IMR-90 (cell line): ENCODE measurements at regions not wholly inside any gene's neighbourhood (a gene's known extent, or its start where the extent isn't known, plus 50 kb on each side); places are given as distances from the start of the nearest gene placed in this dataset.

Source experiments
- ATAC-seq: fragments of 200-7000 bp; cut with Tn5 transposase; 2 replicates; pipeline ENCODE4 v1.9.1; 2020; ENCODE audit warnings: low read depth, mild to moderate bottlenecking, moderate library complexity
- BruUV-seq: library from RNA; stranded (reverse); fragments of 400-500 nt; replicated peaks from 2 replicates; lab custom pipeline; 2021; lab: Mats Ljungman, UMichigan
- CTCF ChIA-PET: fragments of 300-600 bp; formaldehyde crosslinking; extraction: SDS; loops from one replicate; lab custom pipeline; 2021; ENCODE audit warnings: antibody characterized with exemption; lab: Yijun Ruan, JAX
- POLR2A ChIA-PET: fragments of 300-600 bp; sonication (Branson Sonifier 250); formaldehyde crosslinking; loops from one replicate; lab custom pipeline; 2022; ENCODE audit warnings: antibody characterized with exemption; ENCODE audit not compliant: unreplicated experiment; lab: Charles Lee
- DNase-seq: peaks from one replicate; pipeline ENCODE4 v3.0.0; 2013
- H2AFZ ChIP-seq: replicated peaks from 2 replicates; pipeline ENCODE3; 2013; ENCODE audit warnings: low read length, mild to moderate bottlenecking; ENCODE audit not compliant: poor library complexity
- H2AK5ac ChIP-seq: 2 replicates; pipeline ENCODE4 v1.6.1; 2013; ENCODE audit warnings: low read depth, low read length, inconsistent platforms
- H2AK9ac ChIP-seq: replicated peaks from 2 replicates; pipeline ENCODE3; 2013; ENCODE audit warnings: mild to moderate bottlenecking, low read depth, low read length, moderate library complexity; ENCODE audit not compliant: poor library complexity
- H2BK120ac ChIP-seq: 2 replicates; pipeline ENCODE4 v1.6.1; 2013; ENCODE audit warnings: low read depth, low read length, inconsistent platforms
- H2BK15ac ChIP-seq: 3 replicates; pipeline ENCODE4 v1.6.1; 2013; ENCODE audit warnings: low read depth, low read length, inconsistent platforms
- H2BK20ac ChIP-seq: 2 replicates; pipeline ENCODE4 v1.6.1; 2013; ENCODE audit warnings: low read depth, mild to moderate bottlenecking, inconsistent platforms, low read length, moderate library complexity
- H2BK5ac ChIP-seq: 2 replicates; pipeline ENCODE4 v1.6.1; 2013; ENCODE audit warnings: mild to moderate bottlenecking, low read depth, low read length, inconsistent platforms; ENCODE audit not compliant: poor library complexity, severe bottlenecking
- H3K14ac ChIP-seq: replicated peaks from 2 replicates; pipeline ENCODE4 v1.6.1; 2013; ENCODE audit warnings: low read depth, low read length, inconsistent platforms
- H3K18ac ChIP-seq: 2 replicates; pipeline ENCODE4 v1.6.1; 2013; ENCODE audit warnings: low read depth, low read length, control low read depth
- H3K23ac ChIP-seq: 2 replicates; pipeline ENCODE4 v1.6.1; 2013; ENCODE audit warnings: low read depth, low read length, inconsistent platforms
- H3K27ac ChIP-seq: 2 replicates; pipeline ENCODE4 v1.5.1; 2013; ENCODE audit warnings: mild to moderate bottlenecking, control low read depth, low read length; ENCODE audit not compliant: insufficient read depth
- H3K27me3 ChIP-seq: 2 replicates; pipeline ENCODE4 v1.6.1; 2013; ENCODE audit warnings: low read length; ENCODE audit not compliant: control insufficient read depth, insufficient read depth
- H3K36me3 ChIP-seq: 2 replicates; pipeline ENCODE4 v1.6.1; 2013; ENCODE audit warnings: low read length, mixed read lengths; ENCODE audit not compliant: control insufficient read depth, insufficient read depth
- H3K4ac ChIP-seq: 2 replicates; pipeline ENCODE4 v1.6.1; 2013; ENCODE audit warnings: low read depth, low read length, inconsistent platforms
- H3K4me1 ChIP-seq: 2 replicates; pipeline ENCODE4 v1.6.1; 2013; ENCODE audit warnings: low read length, mixed read lengths; ENCODE audit not compliant: control insufficient read depth, insufficient read depth
- H3K4me2 ChIP-seq: 2 replicates; pipeline ENCODE4 v1.6.1; 2013; ENCODE audit warnings: low read depth, mild to moderate bottlenecking, control low read depth, low read length, moderate library complexity
- H3K4me3 ChIP-seq: 2 replicates; pipeline ENCODE4 v1.5.1; 2013; ENCODE audit warnings: low read depth, mild to moderate bottlenecking, control low read depth, low read length, moderate library complexity; ENCODE audit not compliant: insufficient read depth
- H3K56ac ChIP-seq: 2 replicates; pipeline ENCODE4 v1.6.1; 2013; ENCODE audit warnings: low read length, inconsistent platforms; ENCODE audit not compliant: insufficient read depth; ENCODE audit errors: extremely low read depth
- H3K79me1 ChIP-seq, 2 experiments: 2 replicates each; pipeline ENCODE4 v1.6.1; 2013; ENCODE audit warnings: low read length in 2 of 2, inconsistent platforms in 1 of 2, low read depth in 1 of 2
- H3K9ac ChIP-seq: 2 replicates; pipeline ENCODE4 v1.6.1; 2013; ENCODE audit warnings: low read depth, low read length, control low read depth
- H3K9me1 ChIP-seq: 2 replicates; pipeline ENCODE4 v1.6.1; 2013; ENCODE audit warnings: low read length, inconsistent platforms; ENCODE audit not compliant: insufficient read depth
- H3K9me3 ChIP-seq: 2 replicates; pipeline ENCODE4 v1.6.1; 2013; ENCODE audit warnings: low read length; ENCODE audit not compliant: control insufficient read depth, insufficient read depth
- H4K20me1 ChIP-seq: 2 replicates; pipeline ENCODE4 v1.6.1; 2013; ENCODE audit warnings: low read length, inconsistent platforms; ENCODE audit not compliant: insufficient read depth
- H4K5ac ChIP-seq: 2 replicates; pipeline ENCODE4 v1.6.1; 2013; ENCODE audit warnings: mild to moderate bottlenecking, low read depth, low read length, control low read depth
- H4K8ac ChIP-seq, 2 experiments: 2 replicates each; pipeline ENCODE4 v1.6.1; 2013; ENCODE audit warnings: low read depth in 2 of 2, low read length in 2 of 2, control low read depth in 1 of 2, inconsistent platforms in 1 of 2
- H4K91ac ChIP-seq: 2 replicates; pipeline ENCODE4 v1.6.1; 2013; ENCODE audit warnings: low read depth, low read length, inconsistent platforms; ENCODE audit not compliant: insufficient read depth
- BHLHE40 ChIP-seq: fragments of 150-350 bp; IDR thresholded peaks from 2 replicates; pipeline ENCODE4 v1.6.1; 2016; ENCODE audit warnings: mild to moderate bottlenecking, low read depth, low read length
- CEBPB ChIP-seq: IDR thresholded peaks from 2 replicates; pipeline ENCODE4 v1.6.1; 2012; ENCODE audit warnings: low read depth, low read length, improper control_type of control experiment
- CHD1 ChIP-seq: IDR thresholded peaks from 2 replicates; pipeline ENCODE4 v1.6.1; 2012; ENCODE audit warnings: low read depth, low read length, improper control_type of control experiment
- MAFK ChIP-seq: IDR thresholded peaks from 2 replicates; pipeline ENCODE4 v1.6.1; 2012; ENCODE audit warnings: low read depth, low read length, improper control_type of control experiment
- MAZ ChIP-seq: IDR thresholded peaks from 2 replicates; pipeline ENCODE4 v1.6.1; 2012; ENCODE audit warnings: low read depth, mild to moderate bottlenecking, low read length, improper control_type of control experiment, moderate library complexity, borderline replicate concordance
- MXI1 ChIP-seq: IDR thresholded peaks from 2 replicates; pipeline ENCODE4 v1.6.1; 2012; ENCODE audit warnings: low read depth, mild to moderate bottlenecking, low read length, moderate library complexity, borderline replicate concordance
- POLR2A ChIP-seq: IDR thresholded peaks from 2 replicates; pipeline ENCODE4 v1.6.1; 2012; ENCODE audit warnings: mild to moderate bottlenecking, low read depth, low read length
- RAD21 ChIP-seq: IDR thresholded peaks from 2 replicates; pipeline ENCODE4 v1.6.1; 2012; ENCODE audit warnings: low read length, improper control_type of control experiment
- RFX5 ChIP-seq: IDR thresholded peaks from 2 replicates; pipeline ENCODE4 v1.8.0; 2012; ENCODE audit warnings: low read depth, mild to moderate bottlenecking, low read length, moderate library complexity
- WGBS, 2 experiments: methylation state at CpG; one replicate each; pipeline versions ENCODE4 v1.1.5 to v1.1.7; 2013; ENCODE audit warnings: missing lambda C conversion rate in 2 of 2; ENCODE audit not compliant: insufficient read length in 1 of 2; ENCODE audit errors: extremely low coverage in 2 of 2; 5-methylcytosine and 5-hydroxymethylcytosine counted together
- dilution Hi-C: fragments of 300-500 bp; cut with HindIII; formaldehyde crosslinking; loops from one replicate; pipeline ENCODE4 v1.14.3; 2018; ENCODE audit warnings: low sequenced_read_pairs; ENCODE audit not compliant: unreplicated experiment
- in situ Hi-C: fragments of 300-500 bp; cut with MboI; formaldehyde crosslinking; loops from 3 replicates; pipeline ENCODE4 v1.14.3; 2019; ENCODE audit warnings: low sequenced_read_pairs, inconsistent platforms, mixed read lengths
- intact Hi-C: fragments of 100-400 bp; cut with micrococcal nuclease; formaldehyde crosslinking; loops from 2 replicates; pipeline ENCODE4 v1.10.0; 2022
- TF ChIP-seq, protein P1 (sequence below): fragments of 150-350 bp; IDR thresholded peaks from 2 replicates; pipeline ENCODE4 v1.6.1; 2017; ENCODE audit warnings: mild to moderate bottlenecking, antibody characterized with exemption, low read length, low read depth

DNA sequence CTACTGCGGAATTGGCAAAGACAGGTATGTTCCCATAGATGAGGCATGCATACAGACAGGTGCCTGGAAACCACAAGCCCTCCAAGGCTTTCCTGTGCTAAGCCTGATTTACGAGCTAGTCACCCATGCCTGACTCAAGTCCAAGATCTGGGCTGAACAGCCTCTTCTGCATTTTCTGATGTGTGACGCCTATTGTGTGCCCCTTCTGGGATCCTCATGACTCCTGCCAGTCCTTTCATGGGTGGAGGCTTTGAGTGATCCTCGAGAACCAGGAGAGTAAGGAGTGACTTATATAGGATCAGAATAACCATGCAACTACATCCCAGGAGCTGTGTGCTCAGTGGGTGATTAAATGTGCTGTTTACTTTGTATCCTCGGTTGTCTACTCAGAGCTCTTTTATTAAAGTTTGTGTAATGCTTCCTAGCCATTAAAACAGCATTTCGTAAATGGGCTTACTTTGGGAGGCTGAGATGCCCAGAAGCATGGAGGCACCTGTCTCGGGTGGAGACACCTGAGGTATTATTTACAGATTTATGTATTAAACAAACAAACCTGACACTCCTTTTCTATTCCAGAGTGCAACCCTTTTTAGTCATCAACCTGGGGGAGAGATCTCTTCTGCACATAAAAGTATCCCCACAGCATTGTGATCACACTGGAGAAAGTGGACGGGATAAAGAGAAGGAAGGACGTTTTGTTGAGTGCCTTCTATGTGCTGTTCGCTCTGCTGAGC is 373.0 kb upstream of the DYNLRB2 start:
- TF ChIP-seq CHD1 (no peak), POLR2A (no peak), RAD21 (no peak), CEBPB (no peak), MAFK (no peak), RFX5 (no peak), MAZ (no peak), MXI1 (no peak), BHLHE40 (no peak)
- TF ChIP-seq, protein P1, sequence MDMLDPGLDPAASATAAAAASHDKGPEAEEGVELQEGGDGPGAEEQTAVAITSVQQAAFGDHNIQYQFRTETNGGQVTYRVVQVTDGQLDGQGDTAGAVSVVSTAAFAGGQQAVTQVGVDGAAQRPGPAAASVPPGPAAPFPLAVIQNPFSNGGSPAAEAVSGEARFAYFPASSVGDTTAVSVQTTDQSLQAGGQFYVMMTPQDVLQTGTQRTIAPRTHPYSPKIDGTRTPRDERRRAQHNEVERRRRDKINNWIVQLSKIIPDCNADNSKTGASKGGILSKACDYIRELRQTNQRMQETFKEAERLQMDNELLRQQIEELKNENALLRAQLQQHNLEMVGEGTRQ = no peak
- Histone ChIP-seq H3K9me3 (0 out of 2 replicates have a peak, but pooled peaks cover 2% of the 10 kb centered on the region), H4K20me1 (no peaks in the 10 kb centered on the region), H3K56ac (no peak overlapping the region), H2BK20ac (no peak overlapping the region), H3K4me3 (no peak overlapping the region), H2AK5ac (no peak overlapping the region; the same call in 1 of the 2 replicates), H3K9me1 (no peaks in the 10 kb centered on the region; the same call in 1 of the 2 replicates), H3K4ac (no peak overlapping the region), H3K4me2 (no peak overlapping the region), H3K14ac (no peak overlapping the region), H3K79me1 (no peaks in the 10 kb centered on the region), H2BK120ac (no peak overlapping the region), H3K18ac (no peak overlapping the region), H4K5ac (no peak overlapping the region), H3K9ac (no peak overlapping the region), H2BK5ac (no peak overlapping the region), H3K27ac (no peak overlapping the region), H3K4me1 (peaks cover 6% of the 10 kb centered on the region), H2AK9ac (no peak overlapping the region), H4K8ac (no peak overlapping the region), H2AFZ (no peak overlapping the region), H3K23ac (no peak overlapping the region), H3K27me3 (no peaks in the 10 kb centered on the region), H2BK15ac (no peak overlapping the region), H4K91ac (no peak overlapping the region), H3K36me3 (no peaks in the 10 kb centered on the region)
- ATAC-seq (no peak), DNase-seq (no peak)
- in situ Hi-C loops = no loop called here
- 50% methylated on average over 1 of the region's 10 CpGs; no CpG with 5 or more reads in 1 of the 2 experiments for WGBS, 2 experiments
- dilution Hi-C loops = no loop called here
- ChIA-PET CTCF (no interaction called here), POLR2A (no interaction called here)
- BruUV-seq = no TSS peak
- intact Hi-C loops = no loop called here
